K562 (cell line): ENCODE measurements at regions not wholly inside any gene's neighbourhood (a gene's known extent, or its start where the extent isn't known, plus 50 kb on each side); places are given as distances from the start of the nearest gene placed in this dataset.

Source experiments
- ATAC-seq: fragments of 200-7000 bp; cut with Tn5 transposase; 3 replicates; pipeline ENCODE4 v1.9.1; 2020; ENCODE audit warnings: moderate library complexity
- BruUV-seq: library from RNA; stranded (reverse); fragments of 400-500 nt; replicated peaks from 2 replicates; lab custom pipeline; 2021; lab: Mats Ljungman, UMichigan
- CTCF ChIA-PET: fragments of 300-600 bp; formaldehyde crosslinking; extraction: SDS; loops from one replicate; lab custom pipeline; 2021; ENCODE audit warnings: low intra/inter-chr PET ratio; lab: Yijun Ruan, JAX
- POLR2A ChIA-PET: fragments of 300-600, 350-650 bp; sonication (Branson Sonifier 250); formaldehyde crosslinking; extraction: SDS; loops from one replicate; lab custom pipeline; 2021; ENCODE audit warnings: antibody characterized with exemption, inconsistent platforms; lab: Yijun Ruan, JAX
- DNase-seq, 4 experiments: peaks; one replicate each; pipeline versions ENCODE4 v3.0.0 to v3.0.0-alpha.2; 2011 to 2018; ENCODE audit warnings: low spot score in 3 of 4, mixed read lengths in 3 of 4; ENCODE audit errors: extremely low read depth in 1 of 4
- FAIRE-seq: peaks from 2 replicates; lab custom pipeline; 2011; peaks lifted over from hg19 to GRCh38; lab: Jason Lieb, UNC
- H2AFZ ChIP-seq: 2 replicates; pipeline ENCODE4 v1.6.0; 2011; ENCODE audit warnings: low read depth, low read length, control low read depth, inconsistent platforms
- H3K27ac ChIP-seq: fragments of 200-600 bp; 3 replicates; pipeline ENCODE4 v1.8.0; 2011; ENCODE audit warnings: low read depth, mild to moderate bottlenecking, control low read depth, inconsistent platforms, low read length, moderate library complexity, mixed read lengths; ENCODE audit errors: extremely low read depth
- H3K27me3 ChIP-seq, 2 experiments: fragments of 300-600 bp in 1 of 2; 2 replicates in 1 of 2; 3 replicates in 1 of 2; pipeline versions ENCODE4 v1.6.0 to v1.8.0; 2011; ENCODE audit warnings: inconsistent platforms in 2 of 2, low read length in 2 of 2, mild to moderate bottlenecking in 1 of 2, mixed read lengths in 1 of 2, moderate library complexity in 1 of 2; ENCODE audit not compliant: control insufficient read depth in 2 of 2, insufficient read depth in 2 of 2
- H3K36me3 ChIP-seq: fragments of 300-600 bp; 3 replicates; pipeline ENCODE4 v1.8.0; 2011; ENCODE audit warnings: mild to moderate bottlenecking, low read length, inconsistent platforms; ENCODE audit not compliant: control insufficient read depth, insufficient read depth
- H3K4me1 ChIP-seq, 2 experiments: fragments of 200-600 bp in 1 of 2; replicated peaks in 1 of 2; 2 replicates in 1 of 2; 3 replicates in 1 of 2; pipeline versions ENCODE4 v1.5.1 to v1.8.0; 2011; ENCODE audit warnings: inconsistent platforms in 2 of 2, low read length in 2 of 2, mild to moderate bottlenecking in 1 of 2, mixed read lengths in 1 of 2, moderate library complexity in 1 of 2; ENCODE audit not compliant: control insufficient read depth in 2 of 2, insufficient read depth in 2 of 2
- H3K4me2 ChIP-seq: 2 replicates; pipeline ENCODE4 v1.6.1; 2011; ENCODE audit warnings: low read length, control low read depth, inconsistent platforms, mixed read lengths; ENCODE audit not compliant: insufficient read depth
- H3K4me3 ChIP-seq: fragments of 200-600 bp; sonication (generic), shearing (Covaris generic); 2 replicates; pipeline ENCODE4 v1.5.1; 2016; ENCODE audit warnings: control low read depth, inconsistent platforms
- H3K79me2 ChIP-seq: fragments of 200-600 bp; 3 replicates; pipeline ENCODE4 v1.8.0; 2011; ENCODE audit warnings: low read length, inconsistent platforms; ENCODE audit not compliant: control insufficient read depth, insufficient read depth
- H3K9ac ChIP-seq, 2 experiments: 2 replicates each; pipeline versions ENCODE4 v1.6.0 to v1.6.1; 2011; ENCODE audit warnings: low read depth in 2 of 2, low read length in 2 of 2, control low read depth in 1 of 2, inconsistent platforms in 1 of 2, mild to moderate bottlenecking in 1 of 2, mixed read lengths in 1 of 2; ENCODE audit not compliant: insufficient read depth in 1 of 2
- H3K9me1 ChIP-seq: one replicate; pipeline ENCODE4 v1.6.0; 2011; ENCODE audit warnings: inconsistent platforms, mild to moderate bottlenecking, low read length, moderate library complexity; ENCODE audit not compliant: control insufficient read depth, insufficient read depth
- H3K9me3 ChIP-seq: replicated peaks from 2 replicates; pipeline ENCODE4 v1.5.1; 2011; ENCODE audit warnings: low read depth, low read length, inconsistent platforms; ENCODE audit not compliant: control insufficient read depth, insufficient read depth
- H4K20me1 ChIP-seq: replicated peaks from 2 replicates; pipeline ENCODE4 v1.6.1; 2011; ENCODE audit warnings: low read length, inconsistent platforms, mixed read lengths; ENCODE audit not compliant: control insufficient read depth, insufficient read depth
- CREB1 ChIP-seq, 2 experiments: sonication (generic) in 1 of 2; formaldehyde crosslinking in 1 of 2; IDR thresholded peaks; 2 replicates each; pipeline versions ENCODE4 v1.6.1 to v1.8.0; 2012 to 2022; ENCODE audit warnings: inconsistent platforms in 1 of 2, mild to moderate bottlenecking in 1 of 2, missing genetic modification reagents in 1 of 2, moderate library complexity in 1 of 2
- HDGF ChIP-seq: fragments of 450-650 bp; IDR thresholded peaks from 2 replicates; pipeline ENCODE4 v1.6.1; 2016
- ZNF175 ChIP-seq: fragments of 200-800 bp; sonication (Bioruptor generic); IDR thresholded peaks from 2 replicates; pipeline ENCODE4 v1.6.1; 2016; ENCODE audit warnings: low read depth, mild to moderate bottlenecking, missing genetic modification characterization, missing compliant biosample characterization
- WGBS: fragments of 100-300 bp; shearing (Covaris generic); methylation state at CpG from one replicate; pipeline ENCODE4 v1.1.6; 2016; ENCODE audit warnings: low coverage, mixed read lengths; ENCODE audit not compliant: insufficient coverage; ENCODE audit errors: missing lambda C conversion rate; 5-methylcytosine and 5-hydroxymethylcytosine counted together
- in situ Hi-C: fragments of 300-500 bp; cut with MboI; formaldehyde crosslinking; loops from 4 replicates; pipeline ENCODE4 v1.15.0; 2018; ENCODE audit warnings: inconsistent platforms, mixed read lengths
- intact Hi-C: fragments of 100-400 bp; cut with micrococcal nuclease; formaldehyde crosslinking; loops from 2 replicates; pipeline ENCODE4 v1.14.2; 2022
- TF ChIP-seq, protein P1 (sequence below): fragments of 250-450 bp; sonication (Bioruptor Pico); IDR thresholded peaks from 2 replicates; pipeline ENCODE4 v1.4.0; 2020

GRCh38 chr2:16496426-16497388 lies 168.9 kb downstream of the CYRIA start:
- no peak overlapping the region for H3K4me3 ChIP-seq
- DNase-seq (no peak), FAIRE-seq (no peak), ATAC-seq (no peak)
- no peaks in the 10 kb centered on the region for H3K4me1 ChIP-seq
- TF ChIP-seq ZNF175, result no peak
- no peak for TF ChIP-seq CREB1 (IDR thresholded peaks at IDR 0.05)
- no peak for TF ChIP-seq CREB1 (CRISPR knock-in tag; IDR thresholded peaks at IDR 0.05)
- no peak for TF ChIP-seq HDGF
- TF ChIP-seq, protein P1, sequence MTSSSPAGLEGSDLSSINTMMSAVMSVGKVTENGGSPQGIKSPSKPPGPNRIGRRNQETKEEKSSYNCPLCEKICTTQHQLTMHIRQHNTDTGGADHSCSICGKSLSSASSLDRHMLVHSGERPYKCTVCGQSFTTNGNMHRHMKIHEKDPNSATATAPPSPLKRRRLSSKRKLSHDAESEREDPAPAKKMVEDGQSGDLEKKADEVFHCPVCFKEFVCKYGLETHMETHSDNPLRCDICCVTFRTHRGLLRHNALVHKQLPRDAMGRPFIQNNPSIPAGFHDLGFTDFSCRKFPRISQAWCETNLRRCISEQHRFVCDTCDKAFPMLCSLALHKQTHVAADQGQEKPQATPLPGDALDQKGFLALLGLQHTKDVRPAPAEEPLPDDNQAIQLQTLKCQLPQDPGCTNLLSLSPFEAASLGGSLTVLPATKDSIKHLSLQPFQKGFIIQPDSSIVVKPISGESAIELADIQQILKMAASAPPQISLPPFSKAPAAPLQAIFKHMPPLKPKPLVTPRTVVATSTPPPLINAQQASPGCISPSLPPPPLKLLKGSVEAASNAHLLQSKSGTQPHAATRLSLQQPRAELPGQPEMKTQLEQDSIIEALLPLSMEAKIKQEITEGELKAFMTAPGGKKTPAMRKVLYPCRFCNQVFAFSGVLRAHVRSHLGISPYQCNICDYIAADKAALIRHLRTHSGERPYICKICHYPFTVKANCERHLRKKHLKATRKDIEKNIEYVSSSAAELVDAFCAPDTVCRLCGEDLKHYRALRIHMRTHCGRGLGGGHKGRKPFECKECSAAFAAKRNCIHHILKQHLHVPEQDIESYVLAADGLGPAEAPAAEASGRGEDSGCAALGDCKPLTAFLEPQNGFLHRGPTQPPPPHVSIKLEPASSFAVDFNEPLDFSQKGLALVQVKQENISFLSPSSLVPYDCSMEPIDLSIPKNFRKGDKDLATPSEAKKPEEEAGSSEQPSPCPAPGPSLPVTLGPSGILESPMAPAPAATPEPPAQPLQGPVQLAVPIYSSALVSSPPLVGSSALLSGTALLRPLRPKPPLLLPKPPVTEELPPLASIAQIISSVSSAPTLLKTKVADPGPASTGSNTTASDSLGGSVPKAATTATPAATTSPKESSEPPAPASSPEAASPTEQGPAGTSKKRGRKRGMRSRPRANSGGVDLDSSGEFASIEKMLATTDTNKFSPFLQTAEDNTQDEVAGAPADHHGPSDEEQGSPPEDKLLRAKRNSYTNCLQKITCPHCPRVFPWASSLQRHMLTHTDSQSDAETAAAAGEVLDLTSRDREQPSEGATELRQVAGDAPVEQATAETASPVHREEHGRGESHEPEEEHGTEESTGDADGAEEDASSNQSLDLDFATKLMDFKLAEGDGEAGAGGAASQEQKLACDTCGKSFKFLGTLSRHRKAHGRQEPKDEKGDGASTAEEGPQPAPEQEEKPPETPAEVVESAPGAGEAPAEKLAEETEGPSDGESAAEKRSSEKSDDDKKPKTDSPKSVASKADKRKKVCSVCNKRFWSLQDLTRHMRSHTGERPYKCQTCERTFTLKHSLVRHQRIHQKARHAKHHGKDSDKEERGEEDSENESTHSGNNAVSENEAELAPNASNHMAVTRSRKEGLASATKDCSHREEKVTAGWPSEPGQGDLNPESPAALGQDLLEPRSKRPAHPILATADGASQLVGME (CRISPR knock-in tag), result no peak
- no peak overlapping the region for H3K4me2 ChIP-seq
- BruUV-seq, result no TSS peak
- 0% methylated on average over 4 of the region's 4 CpGs for WGBS
- no peaks in the 10 kb centered on the region for H3K9me3 ChIP-seq
- H2AFZ ChIP-seq, result no peak overlapping the region
- no peaks in the 10 kb centered on the region for H3K9me1 ChIP-seq
- intact Hi-C loops, result no loop called here
- H3K79me2 ChIP-seq, result no peaks in the 10 kb centered on the region
- ChIA-PET POLR2A (interaction anchor here (1.3 kb wide), 1 partner anchor 15 kb away, joined by 3 read pairs; no protein-coding TSS in a partner anchor), CTCF (no interaction called here)
- H3K27ac ChIP-seq, result no peak overlapping the region
- no peaks in the 10 kb centered on the region for H3K27me3 ChIP-seq
- H3K36me3 ChIP-seq, result no peaks in the 10 kb centered on the region
- no peaks in the 10 kb centered on the region for H4K20me1 ChIP-seq
- in situ Hi-C loops, result loop anchor here (10.0 to 25.0 kb wide), 2 partner anchors 559 to 852 kb away; partner anchors contain the start of gene MYCN
- no peak overlapping the region for H3K9ac ChIP-seq
